Esophagus squamous epithelium (tissue), 4 donors: ENCODE measurements at regions not wholly inside any gene's neighbourhood (a gene's known extent, or its start where the extent isn't known, plus 50 kb on each side); places are given as distances from the start of the nearest gene placed in this dataset.

Experiments
- POLR2A ChIP-seq, 4 donors: fragments of 450-650 bp; IDR thresholded peaks; one replicate each; pipeline ENCODE4 v1.6.1; 2017; ENCODE audit warnings: antibody characterized with exemption in 4 of 4, mild to moderate bottlenecking in 4 of 4, moderate library complexity in 3 of 4
- TF ChIP-seq, protein P1 (sequence below), 6 experiments: fragments of 450-650 bp in 4 of 6; fragments of 200-600 bp in 2 of 6; sonication (generic) in 2 of 6; IDR thresholded peaks; one replicate each; pipeline ENCODE4 v1.5.1; 2016 to 2019; ENCODE audit warnings: antibody characterized with exemption in 6 of 6, mild to moderate bottlenecking in 4 of 6, moderate library complexity in 4 of 6

DNA sequence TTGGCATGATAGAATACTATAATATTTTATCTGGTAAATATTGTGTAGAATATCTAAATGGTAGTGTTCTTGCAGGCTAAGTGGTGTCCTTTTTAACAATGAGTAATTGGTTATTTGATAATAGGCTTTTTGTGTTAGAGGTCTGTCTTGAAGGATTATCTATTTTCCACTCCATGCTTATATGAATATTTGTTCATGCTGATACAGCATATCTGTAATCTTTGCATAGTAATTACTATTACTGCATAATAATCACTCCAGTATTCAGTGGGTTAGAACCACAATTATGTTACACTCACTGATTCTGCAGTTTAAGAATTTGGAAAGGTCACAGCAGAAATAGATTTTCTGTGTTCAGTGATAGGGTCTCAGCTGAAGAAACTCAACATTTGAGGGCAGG, 1229.9 kb downstream of the MAT2B start:
- TF ChIP-seq, protein P1, sequence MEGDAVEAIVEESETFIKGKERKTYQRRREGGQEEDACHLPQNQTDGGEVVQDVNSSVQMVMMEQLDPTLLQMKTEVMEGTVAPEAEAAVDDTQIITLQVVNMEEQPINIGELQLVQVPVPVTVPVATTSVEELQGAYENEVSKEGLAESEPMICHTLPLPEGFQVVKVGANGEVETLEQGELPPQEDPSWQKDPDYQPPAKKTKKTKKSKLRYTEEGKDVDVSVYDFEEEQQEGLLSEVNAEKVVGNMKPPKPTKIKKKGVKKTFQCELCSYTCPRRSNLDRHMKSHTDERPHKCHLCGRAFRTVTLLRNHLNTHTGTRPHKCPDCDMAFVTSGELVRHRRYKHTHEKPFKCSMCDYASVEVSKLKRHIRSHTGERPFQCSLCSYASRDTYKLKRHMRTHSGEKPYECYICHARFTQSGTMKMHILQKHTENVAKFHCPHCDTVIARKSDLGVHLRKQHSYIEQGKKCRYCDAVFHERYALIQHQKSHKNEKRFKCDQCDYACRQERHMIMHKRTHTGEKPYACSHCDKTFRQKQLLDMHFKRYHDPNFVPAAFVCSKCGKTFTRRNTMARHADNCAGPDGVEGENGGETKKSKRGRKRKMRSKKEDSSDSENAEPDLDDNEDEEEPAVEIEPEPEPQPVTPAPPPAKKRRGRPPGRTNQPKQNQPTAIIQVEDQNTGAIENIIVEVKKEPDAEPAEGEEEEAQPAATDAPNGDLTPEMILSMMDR (IDR thresholded peaks at IDR 0.05), result no peak
- TF ChIP-seq POLR2A (IDR thresholded peaks at IDR 0.05), result no peak
